ENCODE measurements at regions not wholly inside any gene's neighbourhood (a gene's known extent, or its start where the extent isn't known, plus 50 kb on each side); places are given as distances from the start of the nearest gene placed in this dataset.

GRCh38 chr7:25970911-25971310 lies 181.1 kb upstream of the NFE2L3 start:
- DNase-seq = no peak
- Histone ChIP-seq H3K4me3 (no peak overlapping the region), H3K27ac (no peak overlapping the region), H3K36me3 (no peaks in the 10 kb centered on the region), H3K27me3 (no peaks in the 10 kb centered on the region), H3K9me3 (no peaks in the 10 kb centered on the region), H3K4me1 (no peaks in the 10 kb centered on the region)
- WGBS (ENCODE audit: insufficient coverage, low coverage, low lambda C conversion rate, missing lambda C conversion rate) = 61% methylated on average over 4 of the region's 5 CpGs
- intact Hi-C loops (cut with DNase I) = no loop called here
- no peak for ATAC-seq
- no peak for TF ChIP-seq POLR2A (IDR thresholded peaks at IDR 0.05)
- TF ChIP-seq, protein P1, sequence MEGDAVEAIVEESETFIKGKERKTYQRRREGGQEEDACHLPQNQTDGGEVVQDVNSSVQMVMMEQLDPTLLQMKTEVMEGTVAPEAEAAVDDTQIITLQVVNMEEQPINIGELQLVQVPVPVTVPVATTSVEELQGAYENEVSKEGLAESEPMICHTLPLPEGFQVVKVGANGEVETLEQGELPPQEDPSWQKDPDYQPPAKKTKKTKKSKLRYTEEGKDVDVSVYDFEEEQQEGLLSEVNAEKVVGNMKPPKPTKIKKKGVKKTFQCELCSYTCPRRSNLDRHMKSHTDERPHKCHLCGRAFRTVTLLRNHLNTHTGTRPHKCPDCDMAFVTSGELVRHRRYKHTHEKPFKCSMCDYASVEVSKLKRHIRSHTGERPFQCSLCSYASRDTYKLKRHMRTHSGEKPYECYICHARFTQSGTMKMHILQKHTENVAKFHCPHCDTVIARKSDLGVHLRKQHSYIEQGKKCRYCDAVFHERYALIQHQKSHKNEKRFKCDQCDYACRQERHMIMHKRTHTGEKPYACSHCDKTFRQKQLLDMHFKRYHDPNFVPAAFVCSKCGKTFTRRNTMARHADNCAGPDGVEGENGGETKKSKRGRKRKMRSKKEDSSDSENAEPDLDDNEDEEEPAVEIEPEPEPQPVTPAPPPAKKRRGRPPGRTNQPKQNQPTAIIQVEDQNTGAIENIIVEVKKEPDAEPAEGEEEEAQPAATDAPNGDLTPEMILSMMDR (IDR thresholded peaks at IDR 0.05) = no peak

DNA sequence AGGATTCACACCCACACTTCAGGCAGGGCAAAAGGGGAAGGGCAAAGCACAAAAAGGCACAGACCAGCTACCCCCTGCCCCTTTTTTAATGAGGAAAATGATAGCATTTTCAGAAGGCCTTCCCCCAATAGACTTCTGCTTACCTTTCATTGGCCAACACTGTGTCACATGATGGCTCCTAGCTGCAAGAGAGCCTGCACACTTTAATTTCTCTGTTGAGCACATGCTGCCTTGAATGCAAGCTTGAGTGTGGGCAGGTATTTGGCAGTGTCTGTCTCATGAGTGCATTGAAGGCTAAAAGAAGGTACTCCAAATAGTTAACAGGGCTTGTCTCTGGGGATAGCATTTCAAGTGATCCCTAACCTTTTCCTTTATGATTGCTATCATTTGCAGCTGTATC lies 175.4 kb upstream of the NFE2L3 start:
- Histone ChIP-seq H3K27me3 (no peaks in the 10 kb centered on the region), H3K4me3 (no peak overlapping the region), H3K9me3 (no peaks in the 10 kb centered on the region), H3K4me1 (no peaks in the 10 kb centered on the region), H3K36me3 (no peaks in the 10 kb centered on the region), H3K27ac (no peak overlapping the region)
- TF ChIP-seq POLR2A (IDR thresholded peaks at IDR 0.05) = no peak
- TF ChIP-seq, protein P1 (IDR thresholded peaks at IDR 0.05) = no peak
- intact Hi-C loops (cut with DNase I) = no loop called here
- no peak for DNase-seq
- no peak for ATAC-seq

- Histone ChIP-seq H3K36me3 (no peaks in the 10 kb centered on the region), H3K27ac (no peak overlapping the region), H3K4me1 (no peaks in the 10 kb centered on the region), H3K9me3 (no peaks in the 10 kb centered on the region), H3K4me3 (no peak overlapping the region), H3K27me3 (no peaks in the 10 kb centered on the region)
- DNase-seq (no peak), ATAC-seq (no peak)
- WGBS (ENCODE audit: insufficient coverage, low coverage, low lambda C conversion rate, missing lambda C conversion rate) = 61% methylated on average over 5 of the region's 5 CpGs
- intact Hi-C loops (cut with DNase I) = no loop called here
- TF ChIP-seq POLR2A (IDR thresholded peaks at IDR 0.05) = no peak
- TF ChIP-seq, protein P1 (IDR thresholded peaks at IDR 0.05) = no peak
Measured at GRCh38 chr7:25978466-25978865, 173.5 kb upstream of the NFE2L3 start.

DNA sequence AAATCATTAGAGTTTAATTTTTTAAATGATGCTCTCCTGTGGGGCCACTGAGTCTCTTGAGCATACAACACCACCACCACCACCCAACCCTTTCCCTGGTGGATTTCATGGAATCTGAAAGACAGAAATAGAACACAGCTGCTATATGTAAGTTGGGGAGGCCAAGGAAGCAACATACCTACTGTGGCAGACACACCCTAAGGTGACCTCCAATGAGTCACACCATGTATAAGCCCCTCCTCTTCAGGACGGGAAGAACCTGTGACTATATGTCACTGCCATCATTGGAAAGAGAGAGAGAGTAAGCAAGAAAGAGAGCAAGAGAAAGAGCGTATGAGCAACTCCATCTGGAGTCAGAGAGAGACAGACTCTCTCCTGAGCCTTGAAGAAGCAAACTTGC lies 172.4 kb upstream of the NFE2L3 start:
- H3K27ac ChIP-seq = no peak overlapping the region
- H3K27me3 ChIP-seq = no peaks in the 10 kb centered on the region
- no peaks in the 10 kb centered on the region for H3K9me3 ChIP-seq
- ATAC-seq = no peak
- 0% methylated on average over 2 of the region's 2 CpGs for WGBS (ENCODE audit: insufficient coverage, low coverage, low lambda C conversion rate, missing lambda C conversion rate)
- TF ChIP-seq POLR2A (IDR thresholded peaks at IDR 0.05) = no peak
- TF ChIP-seq, protein P1 (IDR thresholded peaks at IDR 0.05) = no peak
- no peak overlapping the region for H3K4me3 ChIP-seq
- H3K4me1 ChIP-seq = no peaks in the 10 kb centered on the region
- no peaks in the 10 kb centered on the region for H3K36me3 ChIP-seq
- intact Hi-C loops (cut with DNase I) = no loop called here
- DNase-seq = no peak

GRCh38 chr7:25982684-25983083 lies 169.3 kb upstream of the NFE2L3 start:
- TF ChIP-seq POLR2A (IDR thresholded peaks at IDR 0.05) = no peak
- TF ChIP-seq, protein P1 (IDR thresholded peaks at IDR 0.05) = no peak
- Histone ChIP-seq H3K27ac (no peak overlapping the region), H3K4me3 (no peak overlapping the region), H3K4me1 (no peaks in the 10 kb centered on the region), H3K9me3 (no peaks in the 10 kb centered on the region), H3K27me3 (no peaks in the 10 kb centered on the region), H3K36me3 (no peaks in the 10 kb centered on the region)
- peak in 2 of 4 donors; percentile 59 to 78 for ATAC-seq
- WGBS (ENCODE audit: insufficient coverage, low coverage, low lambda C conversion rate, missing lambda C conversion rate) = 75% methylated on average over 2 of the region's 2 CpGs
- DNase-seq = no peak
- intact Hi-C loops (cut with DNase I) = no loop called here
